CD4-positive, alpha-beta T cell (primary cell): ENCODE measurements at regions not wholly inside any gene's neighbourhood (a gene's known extent, or its start where the extent isn't known, plus 50 kb on each side); places are given as distances from the start of the nearest gene placed in this dataset.

Source experiments
- ATAC-seq: fragments of 200-7000 bp; cut with Tn5 transposase; one replicate; pipeline ENCODE4 v1.10.0; 2022; ENCODE audit warnings: mild to moderate bottlenecking; ENCODE audit not compliant: poor library complexity
- CTCF ChIA-PET: fragments of 350-600 bp; sonication (Branson Sonifier 250); formaldehyde crosslinking; loops from one replicate; lab custom pipeline; 2021; ENCODE audit warnings: antibody characterized with exemption, inconsistent platforms; lab: Charles Lee
- POLR2A ChIA-PET: fragments of 350-600 bp; sonication (Branson Sonifier 250); formaldehyde crosslinking; loops from one replicate; lab custom pipeline; 2021; ENCODE audit warnings: antibody characterized with exemption, inconsistent platforms; lab: Charles Lee
- DNase-seq, 14 experiments: peaks; one replicate each; pipeline ENCODE4 v3.0.0-alpha.2; 2013 to 2020; ENCODE audit warnings: mixed read lengths in 2 of 14
- H3K27ac ChIP-seq, 2 donors: one replicate each; pipeline versions ENCODE4 v1.5.1 to v1.7.0; 2013; ENCODE audit warnings: low read length in 2 of 2, low read depth in 1 of 2, mild to moderate bottlenecking in 1 of 2
- H3K27me3 ChIP-seq, 2 experiments: 1 replicate in 1 of 2; 2 replicates in 1 of 2; pipeline versions ENCODE4 v1.6.1 to v1.7.0; 2013; ENCODE audit warnings: low read length in 2 of 2, control low read depth in 1 of 2, mild to moderate bottlenecking in 1 of 2, moderate library complexity in 1 of 2; ENCODE audit not compliant: insufficient read depth in 2 of 2, control insufficient read depth in 1 of 2
- H3K36me3 ChIP-seq: one replicate; pipeline ENCODE4 v1.6.1; 2013; ENCODE audit warnings: low read length, control low read depth; ENCODE audit not compliant: insufficient read depth
- H3K4me1 ChIP-seq: one replicate; pipeline ENCODE4 v1.6.1; 2013; ENCODE audit warnings: low read length, control low read depth; ENCODE audit not compliant: insufficient read depth
- H3K4me3 ChIP-seq: one replicate; pipeline ENCODE4 v1.5.1; 2013; ENCODE audit warnings: mild to moderate bottlenecking, low read length, moderate library complexity
- H3K9me3 ChIP-seq, 2 experiments: 1 replicate in 1 of 2; 2 replicates in 1 of 2; pipeline versions ENCODE4 v1.6.1 to v1.7.0; 2013; ENCODE audit warnings: low read length in 2 of 2, mild to moderate bottlenecking in 2 of 2, control low read depth in 1 of 2, moderate library complexity in 1 of 2; ENCODE audit not compliant: control insufficient read depth in 1 of 2, insufficient read depth in 1 of 2
- H3K27ac Mint-ChIP-seq: one replicate; pipeline ENCODE4 v1.8.0; 2020; ENCODE audit warnings: mixed read lengths
- H3K27me3 Mint-ChIP-seq: one replicate; pipeline ENCODE4 v1.8.0; 2021; ENCODE audit warnings: mixed read lengths
- H3K36me3 Mint-ChIP-seq: one replicate; pipeline ENCODE4 v1.8.0; 2021; ENCODE audit warnings: low read depth, mixed read lengths
- H3K4me1 Mint-ChIP-seq: one replicate; pipeline ENCODE4 v1.8.0; 2021; ENCODE audit warnings: low read depth, mixed read lengths
- H3K4me3 Mint-ChIP-seq: one replicate; pipeline ENCODE4 v1.8.0; 2020; ENCODE audit warnings: mild to moderate bottlenecking, mixed read lengths
- H3K9me3 Mint-ChIP-seq: one replicate; pipeline ENCODE4 v1.8.0; 2020; ENCODE audit warnings: mixed read lengths
- CTCF ChIP-seq: fragments of 200-600 bp; IDR thresholded peaks from one replicate; pipeline ENCODE4 v1.8.0; 2022; ENCODE audit warnings: antibody characterized with exemption, mild to moderate bottlenecking
- intact Hi-C, 2 experiments: fragments of 100-400 bp; cut with DNase I in 1 of 2; cut with micrococcal nuclease in 1 of 2; formaldehyde crosslinking; loops; one replicate each; pipeline versions ENCODE4 v1.15.1 to v1.9.0; 2023 to 2025; cut with DNase I, micrococcal nuclease

- Histone ChIP-seq H3K4me3 (no peak overlapping the region), H3K27me3 (peaks cover 0 to 7% of the 10 kb centered on the region in 2 experiments), H3K27ac (no peak overlapping the region), H3K36me3 (no peaks in the 10 kb centered on the region), H3K9me3 (no peaks in the 10 kb centered on the region), H3K4me1 (no peaks in the 10 kb centered on the region)
- ChIA-PET POLR2A (no interaction called here), CTCF (no interaction called here)
- DNase-seq (no peak), ATAC-seq (no peak)
- intact Hi-C loops: no loop called here
- peaks cover 45% of the 10 kb centered on the region for H3K27me3 Mint-ChIP-seq
- no peaks in the 10 kb centered on the region for H3K36me3 Mint-ChIP-seq
- no peaks in the 10 kb centered on the region for H3K9me3 Mint-ChIP-seq
- no peak overlapping the region for H3K27ac Mint-ChIP-seq
- H3K4me3 Mint-ChIP-seq: no peak overlapping the region
- no peak for TF ChIP-seq CTCF
- H3K4me1 Mint-ChIP-seq: no peaks in the 10 kb centered on the region
Measured at GRCh38 chr6:165877773-165878172, 214.7 kb upstream of the PDE10A start.

- Histone ChIP-seq H3K27me3 (peaks cover 0 to 7% of the 10 kb centered on the region in 2 experiments), H3K9me3 (no peaks in the 10 kb centered on the region), H3K4me1 (no peaks in the 10 kb centered on the region), H3K4me3 (no peak overlapping the region), H3K27ac (no peak overlapping the region), H3K36me3 (no peaks in the 10 kb centered on the region)
- Mint-ChIP-seq H3K9me3 (no peaks in the 10 kb centered on the region), H3K27me3 (peaks cover 45% of the 10 kb centered on the region), H3K4me3 (no peak overlapping the region), H3K4me1 (no peaks in the 10 kb centered on the region), H3K27ac (no peak overlapping the region), H3K36me3 (no peaks in the 10 kb centered on the region)
- TF ChIP-seq CTCF: no peak
- POLR2A ChIA-PET: no interaction called here
- ATAC-seq (no peak), DNase-seq (no peak)
- intact Hi-C loops: no loop called here
- CTCF ChIA-PET: no interaction called here
Measured at GRCh38 chr6:165877192-165877591, 214.2 kb upstream of the PDE10A start.

GRCh38 chr6:165876588-165876987 is 213.5 kb upstream of the PDE10A start:
- no peak for TF ChIP-seq CTCF
- intact Hi-C loops: no loop called here
- ChIA-PET POLR2A (no interaction called here), CTCF (no interaction called here)
- DNase-seq (no peak), ATAC-seq (no peak)
- H3K27me3 ChIP-seq: peaks cover 0 to 7% of the 10 kb centered on the region in 2 experiments
- no peaks in the 10 kb centered on the region for H3K4me1 ChIP-seq
- H3K9me3 ChIP-seq: no peaks in the 10 kb centered on the region
- H3K27me3 Mint-ChIP-seq: peaks cover 40% of the 10 kb centered on the region
- no peaks in the 10 kb centered on the region for H3K36me3 ChIP-seq
- H3K9me3 Mint-ChIP-seq: no peaks in the 10 kb centered on the region
- H3K27ac ChIP-seq: no peak overlapping the region
- H3K4me3 Mint-ChIP-seq: no peak overlapping the region
- H3K4me3 ChIP-seq: no peak overlapping the region
- no peaks in the 10 kb centered on the region for H3K36me3 Mint-ChIP-seq
- no peaks in the 10 kb centered on the region for H3K4me1 Mint-ChIP-seq
- H3K27ac Mint-ChIP-seq: no peak overlapping the region
